GM21526 (cell line): ENCODE measurements at regions not wholly inside any gene's neighbourhood (a gene's known extent, or its start where the extent isn't known, plus 50 kb on each side); places are given as distances from the start of the nearest gene placed in this dataset.

Experiments used
- ATAC-seq: cut with Tn5 transposase; IDR thresholded peaks from one replicate; pipeline ENCODE4 v1.9.1; 2021; ENCODE audit warnings: moderate library complexity; ENCODE audit not compliant: unreplicated experiment, low FRiP score

GRCh38 chr9:108316066-108316465 is 539.7 kb downstream of the ACTL7B start:
- ATAC-seq, result no peak

- no peak for ATAC-seq
Measured at GRCh38 chr9:108311745-108312144, 544.0 kb downstream of the ACTL7B start.

GRCh38 chr9:108310202-108310601 is 545.6 kb downstream of the ACTL7B start:
- ATAC-seq, result no peak

- ATAC-seq, result no peak
Measured at GRCh38 chr9:108300306-108301287, 555.2 kb downstream of the ACTL7B start.

GRCh38 chr9:108297073-108297472 is 558.7 kb downstream of the ACTL7B start:
- no peak for ATAC-seq

- no peak for ATAC-seq
Measured at GRCh38 chr9:108296056-108296455, 559.7 kb downstream of the ACTL7B start.

GRCh38 chr9:108291586-108291932 is 564.2 kb downstream of the ACTL7B start:
- ATAC-seq, result no peak

- ATAC-seq, result no peak
Measured at GRCh38 chr9:108290839-108291585, 564.8 kb downstream of the ACTL7B start.

- ATAC-seq, result no peak
Measured at GRCh38 chr9:108286638-108287206, 569.1 kb downstream of the ACTL7B start.

- ATAC-seq, result no peak
Measured at GRCh38 chr9:108283696-108284095, 572.1 kb downstream of the ACTL7B start.

- no peak for ATAC-seq
Measured at GRCh38 chr9:108282872-108283271, 572.9 kb downstream of the ACTL7B start.

- no peak for ATAC-seq
Measured at GRCh38 chr9:108281696-108282095, 574.1 kb downstream of the ACTL7B start.

- no peak for ATAC-seq
Measured at GRCh38 chr9:108278341-108278740, 577.4 kb downstream of the ACTL7B start.

- ATAC-seq, result no peak
Measured at GRCh38 chr9:108277216-108277615, 578.6 kb downstream of the ACTL7B start.

- ATAC-seq, result no peak
Measured at GRCh38 chr9:108275906-108276305, 579.9 kb downstream of the ACTL7B start.

GRCh38 chr9:108274971-108275370 is 580.8 kb downstream of the ACTL7B start:
- no peak for ATAC-seq

- no peak for ATAC-seq
Measured at GRCh38 chr9:108273988-108274387, 581.8 kb downstream of the ACTL7B start.

GRCh38 chr9:108272349-108272899 is 583.4 kb downstream of the ACTL7B start:
- ATAC-seq, result peak; percentile 57

GRCh38 chr9:108271646-108272348 is 584.0 kb downstream of the ACTL7B start:
- peak; percentile 47 for ATAC-seq

GRCh38 chr9:108271236-108271635 is 584.5 kb downstream of the ACTL7B start:
- no peak for ATAC-seq
